ENCODE measurements at regions not wholly inside any gene's neighbourhood (a gene's known extent, or its start where the extent isn't known, plus 50 kb on each side); places are given as distances from the start of the nearest gene placed in this dataset.

- H3K9ac ChIP-seq (ENCODE audit: low read length), result no peak overlapping the region
- no peak for TF ChIP-seq EZH2 (IDR thresholded peaks at IDR 0.05; ENCODE audit: borderline replicate concordance, low read length)
- TF ChIP-seq, protein P1, sequence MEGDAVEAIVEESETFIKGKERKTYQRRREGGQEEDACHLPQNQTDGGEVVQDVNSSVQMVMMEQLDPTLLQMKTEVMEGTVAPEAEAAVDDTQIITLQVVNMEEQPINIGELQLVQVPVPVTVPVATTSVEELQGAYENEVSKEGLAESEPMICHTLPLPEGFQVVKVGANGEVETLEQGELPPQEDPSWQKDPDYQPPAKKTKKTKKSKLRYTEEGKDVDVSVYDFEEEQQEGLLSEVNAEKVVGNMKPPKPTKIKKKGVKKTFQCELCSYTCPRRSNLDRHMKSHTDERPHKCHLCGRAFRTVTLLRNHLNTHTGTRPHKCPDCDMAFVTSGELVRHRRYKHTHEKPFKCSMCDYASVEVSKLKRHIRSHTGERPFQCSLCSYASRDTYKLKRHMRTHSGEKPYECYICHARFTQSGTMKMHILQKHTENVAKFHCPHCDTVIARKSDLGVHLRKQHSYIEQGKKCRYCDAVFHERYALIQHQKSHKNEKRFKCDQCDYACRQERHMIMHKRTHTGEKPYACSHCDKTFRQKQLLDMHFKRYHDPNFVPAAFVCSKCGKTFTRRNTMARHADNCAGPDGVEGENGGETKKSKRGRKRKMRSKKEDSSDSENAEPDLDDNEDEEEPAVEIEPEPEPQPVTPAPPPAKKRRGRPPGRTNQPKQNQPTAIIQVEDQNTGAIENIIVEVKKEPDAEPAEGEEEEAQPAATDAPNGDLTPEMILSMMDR (IDR thresholded peaks at IDR 0.05; ENCODE audit: low read length), result no peak
- H3K36me3 ChIP-seq (ENCODE audit: insufficient read depth, low read length), result no peaks in the 10 kb centered on the region
- H2AFZ ChIP-seq (ENCODE audit: low read length), result no peak overlapping the region
- H4K20me1 ChIP-seq (ENCODE audit: insufficient read depth, low read length), result no peaks in the 10 kb centered on the region
- no peaks in the 10 kb centered on the region for H3K79me2 ChIP-seq (ENCODE audit: insufficient read depth, low read length)
- H3F3A ChIP-seq (ENCODE audit: insufficient read depth, low read length), result no peaks in the 10 kb centered on the region
- H3K27ac ChIP-seq (ENCODE audit: low read depth, low read length, poor library complexity, severe bottlenecking), result no peak overlapping the region
- no peaks in the 10 kb centered on the region for H3K9me3 ChIP-seq (ENCODE audit: low read length)
- no peaks in the 10 kb centered on the region for H3K4me1 ChIP-seq (ENCODE audit: insufficient read depth, low read length, severe bottlenecking)
- no peak overlapping the region for H3K4me2 ChIP-seq (ENCODE audit: low read length)
- no peak overlapping the region for H3K4me3 ChIP-seq (ENCODE audit: low read depth, low read length, poor library complexity, severe bottlenecking)
- H3K9me2 ChIP-seq (ENCODE audit: low read depth, low read length), result no peaks in the 10 kb centered on the region
- no peaks in the 10 kb centered on the region for H3K27me3 ChIP-seq (ENCODE audit: insufficient read depth, low read length)
These were observed 511.3 kb downstream of the MIAT start for GRCh38 chr22:27168681-27169080.

DNA sequence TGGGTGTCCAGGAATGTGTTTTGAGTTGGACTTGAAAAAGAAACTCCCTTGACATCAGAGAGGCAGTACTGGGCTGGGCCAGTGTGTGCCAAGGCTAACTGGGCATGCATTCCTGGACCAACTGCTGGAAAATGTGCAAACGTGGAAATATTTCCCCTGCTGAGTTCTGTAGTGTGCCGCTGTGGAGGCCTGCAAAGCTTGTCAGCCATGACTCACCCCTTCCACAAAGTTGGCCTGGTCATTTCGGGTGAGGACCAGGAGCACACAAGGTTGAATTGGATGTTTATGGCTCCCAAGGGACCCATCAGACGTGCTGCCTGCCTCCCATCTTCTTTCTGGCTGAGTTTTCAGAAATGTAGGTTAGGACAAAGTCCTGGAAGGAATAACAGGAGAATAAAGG lies 513.1 kb downstream of the MIAT start:
- TF ChIP-seq, protein P1 (IDR thresholded peaks at IDR 0.05; ENCODE audit: low read length), result no peak
- TF ChIP-seq EZH2 (IDR thresholded peaks at IDR 0.05; ENCODE audit: borderline replicate concordance, low read length), result no peak
- Histone ChIP-seq H3K27ac (ENCODE audit: low read depth, low read length, poor library complexity, severe bottlenecking) (no peak overlapping the region), H3K9ac (ENCODE audit: low read length) (no peak overlapping the region), H3K79me2 (ENCODE audit: insufficient read depth, low read length) (no peaks in the 10 kb centered on the region), H3K9me2 (ENCODE audit: low read depth, low read length) (no peaks in the 10 kb centered on the region), H3K4me1 (ENCODE audit: insufficient read depth, low read length, severe bottlenecking) (no peaks in the 10 kb centered on the region), H3K36me3 (ENCODE audit: insufficient read depth, low read length) (no peaks in the 10 kb centered on the region), H3K4me2 (ENCODE audit: low read length) (no peak overlapping the region), H4K20me1 (ENCODE audit: insufficient read depth, low read length) (no peaks in the 10 kb centered on the region), H3F3A (ENCODE audit: insufficient read depth, low read length) (no peaks in the 10 kb centered on the region), H3K27me3 (ENCODE audit: insufficient read depth, low read length) (no peaks in the 10 kb centered on the region), H3K4me3 (ENCODE audit: low read depth, low read length, poor library complexity, severe bottlenecking) (no peak overlapping the region), H3K9me3 (ENCODE audit: low read length) (no peaks in the 10 kb centered on the region), H2AFZ (ENCODE audit: low read length) (no peak overlapping the region)

GRCh38 chr22:27171212-27171611 lies 513.8 kb downstream of the MIAT start:
- H3K36me3 ChIP-seq (ENCODE audit: insufficient read depth, low read length), result no peaks in the 10 kb centered on the region
- no peak for TF ChIP-seq EZH2 (IDR thresholded peaks at IDR 0.05; ENCODE audit: borderline replicate concordance, low read length)
- TF ChIP-seq, protein P1 (IDR thresholded peaks at IDR 0.05; ENCODE audit: low read length), result no peak
- H3K27ac ChIP-seq (ENCODE audit: low read depth, low read length, poor library complexity, severe bottlenecking), result no peak overlapping the region
- no peaks in the 10 kb centered on the region for H3K9me3 ChIP-seq (ENCODE audit: low read length)
- H3K9ac ChIP-seq (ENCODE audit: low read length), result no peak overlapping the region
- no peaks in the 10 kb centered on the region for H3F3A ChIP-seq (ENCODE audit: insufficient read depth, low read length)
- no peak overlapping the region for H2AFZ ChIP-seq (ENCODE audit: low read length)
- H3K79me2 ChIP-seq (ENCODE audit: insufficient read depth, low read length), result no peaks in the 10 kb centered on the region
- H3K9me2 ChIP-seq (ENCODE audit: low read depth, low read length), result no peaks in the 10 kb centered on the region
- H3K27me3 ChIP-seq (ENCODE audit: insufficient read depth, low read length), result no peaks in the 10 kb centered on the region
- H3K4me1 ChIP-seq (ENCODE audit: insufficient read depth, low read length, severe bottlenecking), result no peaks in the 10 kb centered on the region
- H4K20me1 ChIP-seq (ENCODE audit: insufficient read depth, low read length), result no peaks in the 10 kb centered on the region
- no peak overlapping the region for H3K4me3 ChIP-seq (ENCODE audit: low read depth, low read length, poor library complexity, severe bottlenecking)
- H3K4me2 ChIP-seq (ENCODE audit: low read length), result no peak overlapping the region

Data from OCI-LY1 (cell line).